ENCODE measurements at regions not wholly inside any gene's neighbourhood (a gene's known extent, or its start where the extent isn't known, plus 50 kb on each side); places are given as distances from the start of the nearest gene placed in this dataset.

- DNase-seq: no peak
- Histone ChIP-seq H3K27me3 (no peaks in the 10 kb centered on the region), H3K4me3 (ENCODE audit: low read depth, low read length) (no peak overlapping the region), H3K4me1 (no peaks in the 10 kb centered on the region), H3K36me3 (no peaks in the 10 kb centered on the region), H3K9me3 (no peaks in the 10 kb centered on the region)
- TF ChIP-seq CTCF (IDR thresholded peaks at IDR 0.05; ENCODE audit: low read depth, low read length): no peak
Observed at GRCh38 chr3:101074518-101074917, 81.3 kb upstream of the ABI3BP start.

GRCh38 chr3:101072300-101072699 lies 79.1 kb upstream of the ABI3BP start:
- no peak for DNase-seq

GRCh38 chr3:101070799-101071121 lies 77.5 kb upstream of the ABI3BP start:
- Histone ChIP-seq H3K27me3 (no peaks in the 10 kb centered on the region), H3K36me3 (no peaks in the 10 kb centered on the region), H3K4me1 (no peaks in the 10 kb centered on the region), H3K9me3 (no peaks in the 10 kb centered on the region), H3K4me3 (ENCODE audit: low read depth, low read length) (no peak overlapping the region)
- TF ChIP-seq CTCF (IDR thresholded peaks at IDR 0.05; ENCODE audit: low read depth, low read length): no peak
- DNase-seq: no peak

More at GRCh38 chr3:101072300-101072699, 79.1 kb upstream of the ABI3BP start:
- no peaks in the 10 kb centered on the region for H3K9me3 ChIP-seq
- H3K4me1 ChIP-seq: no peaks in the 10 kb centered on the region
- no peaks in the 10 kb centered on the region for H3K36me3 ChIP-seq
- no peaks in the 10 kb centered on the region for H3K27me3 ChIP-seq
- TF ChIP-seq CTCF (IDR thresholded peaks at IDR 0.05; ENCODE audit: low read depth, low read length): no peak
- H3K4me3 ChIP-seq (ENCODE audit: low read depth, low read length): no peak overlapping the region

GRCh38 chr3:101069901-101070798 lies 76.9 kb upstream of the ABI3BP start:
- Histone ChIP-seq H3K36me3 (no peaks in the 10 kb centered on the region), H3K4me1 (no peaks in the 10 kb centered on the region), H3K27me3 (no peaks in the 10 kb centered on the region), H3K4me3 (ENCODE audit: low read depth, low read length) (no peak overlapping the region), H3K9me3 (no peaks in the 10 kb centered on the region)
- peak; percentile 83 for TF ChIP-seq CTCF (IDR thresholded peaks at IDR 0.05; ENCODE audit: low read depth, low read length)
- DNase-seq: peak; percentile 70

- Histone ChIP-seq H3K9me3 (no peaks in the 10 kb centered on the region), H3K36me3 (no peaks in the 10 kb centered on the region), H3K27me3 (no peaks in the 10 kb centered on the region), H3K4me1 (no peaks in the 10 kb centered on the region), H3K4me3 (ENCODE audit: low read depth, low read length) (no peak overlapping the region)
- no peak for DNase-seq
- TF ChIP-seq CTCF (IDR thresholded peaks at IDR 0.05; ENCODE audit: low read depth, low read length): no peak
Observed at GRCh38 chr3:101068876-101069606, 75.8 kb upstream of the ABI3BP start.

GRCh38 chr3:101066711-101067129 lies 73.5 kb upstream of the ABI3BP start:
- Histone ChIP-seq H3K27me3 (no peaks in the 10 kb centered on the region), H3K4me1 (no peaks in the 10 kb centered on the region), H3K9me3 (no peaks in the 10 kb centered on the region), H3K36me3 (no peaks in the 10 kb centered on the region), H3K4me3 (ENCODE audit: low read depth, low read length) (no peak overlapping the region)
- TF ChIP-seq CTCF (IDR thresholded peaks at IDR 0.05; ENCODE audit: low read depth, low read length): no peak
- no peak for DNase-seq
